ENCODE measurements at regions not wholly inside any gene's neighbourhood (a gene's known extent, or its start where the extent isn't known, plus 50 kb on each side); places are given as distances from the start of the nearest gene placed in this dataset.

GRCh38 chr18:38028946-38029345 lies 463.3 kb upstream of the CELF4 start:
- Histone ChIP-seq H3K27ac (no peak overlapping the region), H3K9me3 (no peaks in the 10 kb centered on the region), H3K4me1 (no peaks in the 10 kb centered on the region), H3K27me3 (peaks cover 0 to 6% (median 0%) of the 10 kb centered on the region in 9 donors), H3K36me3 (no peaks in the 10 kb centered on the region), H3K4me3 (no peak overlapping the region)
- ATAC-seq, result no peak
- 73 to 81% (median 78%) methylated on average over 7 of the region's 7 CpGs for WGBS, 4 donors
- intact Hi-C loops (cut with DNase I), result no loop called here
- TF ChIP-seq POLR2A (IDR thresholded peaks at IDR 0.05) (no peak), CTCF (IDR thresholded peaks at IDR 0.05) (no peak)
- DNase-seq, result no peak

- TF ChIP-seq CTCF (IDR thresholded peaks at IDR 0.05), result no peak
- TF ChIP-seq POLR2A (IDR thresholded peaks at IDR 0.05), result no peak
- DNase-seq, result no peak
- Histone ChIP-seq H3K4me3 (no peak overlapping the region), H3K9me3 (no peaks in the 10 kb centered on the region), H3K4me1 (no peaks in the 10 kb centered on the region), H3K27ac (no peak overlapping the region), H3K27me3 (peaks cover 0 to 6% (median 0%) of the 10 kb centered on the region in 9 donors), H3K36me3 (no peaks in the 10 kb centered on the region)
- ATAC-seq, result no peak
- intact Hi-C loops (cut with DNase I), result no loop called here
- 45 to 53% (median 52%) methylated on average over 4 of the region's 4 CpGs for WGBS, 4 donors
Measured at GRCh38 chr18:38025433-38026038, 459.9 kb upstream of the CELF4 start.

GRCh38 chr18:38023871-38024270 lies 458.3 kb upstream of the CELF4 start:
- no peak for ATAC-seq
- TF ChIP-seq POLR2A (IDR thresholded peaks at IDR 0.05) (no peak), CTCF (IDR thresholded peaks at IDR 0.05) (no peak)
- no peak for DNase-seq
- Histone ChIP-seq H3K27ac (no peak overlapping the region), H3K4me3 (no peak overlapping the region), H3K36me3 (no peaks in the 10 kb centered on the region), H3K9me3 (no peaks in the 10 kb centered on the region), H3K27me3 (peaks cover 0 to 6% (median 0%) of the 10 kb centered on the region in 9 donors), H3K4me1 (no peaks in the 10 kb centered on the region)
- intact Hi-C loops (cut with DNase I), result no loop called here
- WGBS, 4 donors, result 68 to 81% (median 73%) methylated on average over 2 of the region's 2 CpGs

GRCh38 chr18:38022234-38022633 lies 456.6 kb upstream of the CELF4 start:
- H3K27ac ChIP-seq, result no peak overlapping the region
- DNase-seq (no peak), ATAC-seq (no peak)
- no peaks in the 10 kb centered on the region for H3K9me3 ChIP-seq
- intact Hi-C loops (cut with DNase I), result no loop called here
- TF ChIP-seq CTCF (IDR thresholded peaks at IDR 0.05) (no peak), POLR2A (IDR thresholded peaks at IDR 0.05) (no peak)
- H3K4me1 ChIP-seq, result no peaks in the 10 kb centered on the region
- WGBS, 4 donors, result 15 to 24% (median 19%) methylated on average over 4 of the region's 4 CpGs
- H3K27me3 ChIP-seq, result peaks cover 0 to 6% (median 0%) of the 10 kb centered on the region in 9 donors
- H3K36me3 ChIP-seq, result no peaks in the 10 kb centered on the region
- H3K4me3 ChIP-seq, result no peak overlapping the region
